Osteocyte (in vitro differentiated cells): ENCODE measurements at regions not wholly inside any gene's neighbourhood (a gene's known extent, or its start where the extent isn't known, plus 50 kb on each side); places are given as distances from the start of the nearest gene placed in this dataset.

Source experiments
- DNase-seq: peaks from one replicate; pipeline ENCODE4 v3.0.0; 2021; ENCODE audit warnings: mixed read lengths; ENCODE audit not compliant: unreplicated experiment; ENCODE audit errors: extremely low spot score
- H3K27ac Mint-ChIP-seq: one replicate; pipeline ENCODE4 v1.8.0; 2021; ENCODE audit warnings: mild to moderate bottlenecking, mixed read lengths; ENCODE audit not compliant: unreplicated experiment
- H3K27me3 Mint-ChIP-seq: one replicate; pipeline ENCODE4 v1.8.0; 2021; ENCODE audit warnings: mixed read lengths; ENCODE audit not compliant: unreplicated experiment
- H3K36me3 Mint-ChIP-seq: one replicate; pipeline ENCODE4 v1.8.0; 2021; ENCODE audit warnings: mixed read lengths; ENCODE audit not compliant: unreplicated experiment
- H3K4me1 Mint-ChIP-seq: one replicate; pipeline ENCODE4 v1.8.0; 2021; ENCODE audit warnings: mixed read lengths; ENCODE audit not compliant: unreplicated experiment
- H3K4me3 Mint-ChIP-seq: one replicate; pipeline ENCODE4 v1.8.0; 2021; ENCODE audit warnings: mild to moderate bottlenecking, moderate library complexity, mixed read lengths; ENCODE audit not compliant: unreplicated experiment
- H3K9me3 Mint-ChIP-seq: one replicate; pipeline ENCODE4 v1.8.0; 2021; ENCODE audit warnings: mixed read lengths; ENCODE audit not compliant: unreplicated experiment
- TF ChIP-seq, protein P1 (sequence below): fragments of 200-600 bp; sonication (generic); IDR thresholded peaks from 2 replicates; pipeline ENCODE4 v1.5.0; 2021; ENCODE audit warnings: antibody characterized with exemption, mild to moderate bottlenecking, moderate library complexity

DNA sequence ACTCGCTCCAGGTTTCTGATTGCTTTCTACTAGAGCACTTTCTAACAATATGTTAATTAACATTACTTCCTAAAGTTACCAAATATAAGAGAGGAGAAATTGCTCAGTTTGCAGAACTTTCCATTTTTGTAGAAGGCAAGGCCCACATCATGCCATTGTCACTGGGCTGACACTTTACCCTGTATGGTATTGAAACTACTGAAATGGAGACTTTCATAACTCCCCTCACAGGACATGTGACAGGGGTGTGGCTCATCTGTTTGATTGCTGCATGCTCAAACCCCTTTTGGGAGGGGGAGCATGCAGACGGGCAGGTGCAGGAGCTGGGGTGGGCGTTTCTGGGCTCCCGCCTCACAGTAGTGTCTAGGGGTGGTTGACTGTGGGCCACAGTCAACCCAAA, 206.3 kb upstream of the GHR start:
- Mint-ChIP-seq H3K36me3 (no peaks in the 10 kb centered on the region), H3K4me3 (no peak overlapping the region)
- no peak for DNase-seq

DNA sequence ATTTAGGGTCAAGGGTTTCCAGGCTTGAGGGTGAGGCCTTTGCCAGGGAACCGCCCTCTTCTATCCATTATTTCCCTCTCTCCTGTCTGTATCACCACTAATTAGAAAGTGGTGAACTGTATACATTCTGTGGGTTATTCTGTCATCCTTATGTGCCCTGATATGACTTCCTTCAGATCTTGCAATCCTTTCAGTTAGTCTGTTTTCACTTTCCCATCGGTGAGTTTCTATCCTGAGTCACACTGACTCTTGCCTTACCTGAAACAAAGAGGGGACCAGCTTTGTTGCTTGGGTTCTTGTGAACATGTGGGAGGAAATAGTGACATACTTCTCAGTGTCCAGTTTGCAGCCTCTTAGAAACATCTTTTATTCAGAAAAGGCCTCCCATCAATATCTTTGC, 205.4 kb upstream of the GHR start:
- Mint-ChIP-seq H3K4me3 (no peak overlapping the region), H3K9me3 (no peaks in the 10 kb centered on the region), H3K27me3 (no peaks in the 10 kb centered on the region), H3K4me1 (no peaks in the 10 kb centered on the region), H3K36me3 (no peaks in the 10 kb centered on the region), H3K27ac (no peak overlapping the region)
- no peak for DNase-seq
- TF ChIP-seq, protein P1, sequence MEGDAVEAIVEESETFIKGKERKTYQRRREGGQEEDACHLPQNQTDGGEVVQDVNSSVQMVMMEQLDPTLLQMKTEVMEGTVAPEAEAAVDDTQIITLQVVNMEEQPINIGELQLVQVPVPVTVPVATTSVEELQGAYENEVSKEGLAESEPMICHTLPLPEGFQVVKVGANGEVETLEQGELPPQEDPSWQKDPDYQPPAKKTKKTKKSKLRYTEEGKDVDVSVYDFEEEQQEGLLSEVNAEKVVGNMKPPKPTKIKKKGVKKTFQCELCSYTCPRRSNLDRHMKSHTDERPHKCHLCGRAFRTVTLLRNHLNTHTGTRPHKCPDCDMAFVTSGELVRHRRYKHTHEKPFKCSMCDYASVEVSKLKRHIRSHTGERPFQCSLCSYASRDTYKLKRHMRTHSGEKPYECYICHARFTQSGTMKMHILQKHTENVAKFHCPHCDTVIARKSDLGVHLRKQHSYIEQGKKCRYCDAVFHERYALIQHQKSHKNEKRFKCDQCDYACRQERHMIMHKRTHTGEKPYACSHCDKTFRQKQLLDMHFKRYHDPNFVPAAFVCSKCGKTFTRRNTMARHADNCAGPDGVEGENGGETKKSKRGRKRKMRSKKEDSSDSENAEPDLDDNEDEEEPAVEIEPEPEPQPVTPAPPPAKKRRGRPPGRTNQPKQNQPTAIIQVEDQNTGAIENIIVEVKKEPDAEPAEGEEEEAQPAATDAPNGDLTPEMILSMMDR: no peak

More for the DNA sequence above, 206.3 kb upstream of the GHR start:
- H3K27ac Mint-ChIP-seq: no peak overlapping the region
- no peaks in the 10 kb centered on the region for H3K27me3 Mint-ChIP-seq
- H3K4me1 Mint-ChIP-seq: no peaks in the 10 kb centered on the region
- H3K9me3 Mint-ChIP-seq: no peaks in the 10 kb centered on the region
- TF ChIP-seq, protein P1: no peak

DNA sequence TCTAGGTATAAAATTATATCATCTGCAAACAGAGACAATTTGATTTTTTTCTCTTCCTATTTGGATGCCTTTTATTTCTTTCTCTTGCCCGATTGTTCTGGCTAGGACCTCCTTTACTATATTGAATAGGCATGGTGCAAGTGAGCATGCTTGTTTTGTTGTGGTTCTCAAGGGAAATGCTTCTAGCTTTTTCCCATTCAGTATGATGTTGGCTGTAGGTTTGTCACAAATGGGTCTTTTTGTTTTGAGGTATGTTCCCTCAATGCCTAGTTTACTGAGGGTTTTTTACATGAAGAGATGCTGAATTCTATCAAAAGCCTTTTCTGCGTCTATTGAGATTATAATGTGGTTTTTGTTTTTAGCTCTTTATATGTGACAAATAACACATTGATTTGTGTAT, 198.2 kb upstream of the GHR start:
- DNase-seq: no peak
- TF ChIP-seq, protein P1: no peak
- Mint-ChIP-seq H3K4me1 (no peaks in the 10 kb centered on the region), H3K27me3 (peaks cover 5% of the 10 kb centered on the region), H3K4me3 (no peak overlapping the region), H3K9me3 (no peaks in the 10 kb centered on the region), H3K27ac (no peak overlapping the region), H3K36me3 (no peaks in the 10 kb centered on the region)

DNA sequence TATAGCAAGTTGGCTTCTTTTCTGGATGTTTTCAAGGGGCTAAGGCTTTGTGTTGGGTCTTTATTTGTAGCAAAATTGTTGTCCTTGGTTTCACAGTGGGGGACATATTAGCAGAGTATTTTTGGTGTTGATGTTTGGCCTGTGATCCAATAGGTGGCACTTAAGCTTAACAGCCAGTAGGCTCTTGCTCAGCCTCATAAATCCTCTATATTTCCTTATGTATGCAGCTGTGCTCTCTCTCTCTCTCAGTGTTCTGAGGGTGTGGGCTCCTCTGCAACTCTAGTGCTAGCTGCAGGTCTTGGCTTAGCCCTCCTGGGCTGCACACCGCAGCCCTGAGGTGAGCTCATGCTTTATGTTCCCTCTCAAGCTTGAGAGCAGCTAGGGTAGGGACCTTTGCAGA, 195.0 kb upstream of the GHR start:
- TF ChIP-seq, protein P1: no peak
- DNase-seq: no peak
- Mint-ChIP-seq H3K4me1 (no peaks in the 10 kb centered on the region), H3K4me3 (no peak overlapping the region), H3K27me3 (peaks cover 5% of the 10 kb centered on the region), H3K36me3 (no peaks in the 10 kb centered on the region), H3K9me3 (peaks cover 5% of the 10 kb centered on the region), H3K27ac (no peak overlapping the region)

DNA sequence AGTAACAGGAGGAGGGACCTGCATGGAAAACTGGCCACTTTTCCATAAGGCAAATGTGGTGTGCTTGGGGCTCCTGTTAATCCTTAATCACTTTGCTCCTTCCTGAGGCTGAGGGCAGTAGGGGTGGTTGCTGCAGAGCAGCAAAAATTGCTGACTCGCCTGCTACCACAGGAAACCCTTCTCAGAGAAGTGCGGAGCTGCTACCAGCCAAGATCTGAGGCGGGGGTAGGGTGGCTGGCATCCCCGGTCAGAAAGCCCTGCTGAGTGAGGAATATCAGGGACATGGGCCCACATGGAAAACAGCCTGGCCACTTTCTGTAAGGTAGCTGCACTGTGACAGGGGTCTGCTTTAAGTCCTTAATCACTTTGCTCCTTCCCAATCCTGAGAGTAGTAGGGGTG, 192.4 kb upstream of the GHR start:
- TF ChIP-seq, protein P1: no peak
- no peak overlapping the region for H3K4me3 Mint-ChIP-seq
- H3K9me3 Mint-ChIP-seq: peaks cover 5% of the 10 kb centered on the region
- H3K27ac Mint-ChIP-seq: no peak overlapping the region
- H3K27me3 Mint-ChIP-seq: peaks cover 2% of the 10 kb centered on the region
- H3K4me1 Mint-ChIP-seq: no peaks in the 10 kb centered on the region
- no peaks in the 10 kb centered on the region for H3K36me3 Mint-ChIP-seq
- DNase-seq: no peak
